BJ (cell line): ENCODE measurements at regions not wholly inside any gene's neighbourhood (a gene's known extent, or its start where the extent isn't known, plus 50 kb on each side); places are given as distances from the start of the nearest gene placed in this dataset.

ENCODE experiments used
- CTCF ChIA-PET: fragments of 350-600 bp; formaldehyde crosslinking; extraction: SDS; loops from one replicate; lab custom pipeline; 2021; ENCODE audit warnings: antibody characterized with exemption, inconsistent platforms; lab: Yijun Ruan, JAX
- POLR2A ChIA-PET: fragments of 300-600 bp; sonication (Branson Sonifier 250); formaldehyde crosslinking; extraction: SDS; loops from one replicate; lab custom pipeline; 2021; ENCODE audit warnings: antibody characterized with exemption; lab: Charles Lee
- DNase-seq: peaks from one replicate; pipeline ENCODE4 v3.0.0-alpha.2; 2011; ENCODE audit warnings: low read depth
- H3K27me3 ChIP-seq: 2 replicates; pipeline ENCODE4 v1.6.0; 2011; ENCODE audit warnings: low read length; ENCODE audit not compliant: control insufficient read depth, insufficient read depth
- H3K36me3 ChIP-seq: 2 replicates; pipeline ENCODE4 v1.5.1; 2011; ENCODE audit warnings: low read length; ENCODE audit not compliant: control insufficient read depth, insufficient read depth
- H3K4me3 ChIP-seq: 2 replicates; pipeline ENCODE4 v1.5.1; 2011; ENCODE audit warnings: low read depth, mild to moderate bottlenecking, control low read depth, low read length
- CTCF ChIP-seq: IDR thresholded peaks from 2 replicates; pipeline ENCODE4 v1.5.1; 2011; ENCODE audit warnings: low read depth, mild to moderate bottlenecking, control low read depth, inconsistent platforms, low read length, moderate library complexity; ENCODE audit not compliant: insufficient read depth

- no peaks in the 10 kb centered on the region for H3K36me3 ChIP-seq
- TF ChIP-seq CTCF = peak; percentile 94
- no peak for DNase-seq
- peaks cover 13% of the 10 kb centered on the region for H3K27me3 ChIP-seq
- no peak overlapping the region for H3K4me3 ChIP-seq
- ChIA-PET CTCF (interaction anchor here (0.9 to 2.9 kb wide), 6 partner anchors 9 to 235 kb away, joined by 3 to 13 read pairs (median 5); no protein-coding TSS in a partner anchor), POLR2A (no interaction called here)
These were observed 89.0 kb upstream of the MAP1B start for GRCh38 chr5:72018143-72018803.

- peaks cover 14% of the 10 kb centered on the region for H3K27me3 ChIP-seq
- CTCF ChIA-PET = interaction anchor here (1.0 to 2.9 kb wide), 4 partner anchors 10 to 237 kb away, joined by 3 to 13 read pairs (median 4); no protein-coding TSS in a partner anchor
- DNase-seq = no peak
- no peak overlapping the region for H3K4me3 ChIP-seq
- POLR2A ChIA-PET = no interaction called here
- H3K36me3 ChIP-seq = no peaks in the 10 kb centered on the region
- no peak for TF ChIP-seq CTCF
These were observed 86.9 kb upstream of the MAP1B start for GRCh38 chr5:72020161-72020983.

- CTCF ChIA-PET = interaction anchor here (0.6 kb wide), 1 partner anchor 53 kb away, joined by 4 read pairs; no protein-coding TSS in a partner anchor
- Histone ChIP-seq H3K4me3 (no peak overlapping the region), H3K36me3 (no peaks in the 10 kb centered on the region), H3K27me3 (peaks cover 14% of the 10 kb centered on the region)
- no peak for TF ChIP-seq CTCF
- POLR2A ChIA-PET = no interaction called here
- DNase-seq = no peak
These were observed 85.5 kb upstream of the MAP1B start for GRCh38 chr5:72021651-72022357.

GRCh38 chr5:72028382-72028781 lies 78.9 kb upstream of the MAP1B start:
- Histone ChIP-seq H3K36me3 (no peaks in the 10 kb centered on the region), H3K4me3 (no peak overlapping the region), H3K27me3 (peaks cover 4% of the 10 kb centered on the region)
- ChIA-PET CTCF (no interaction called here), POLR2A (no interaction called here)
- no peak for DNase-seq
- TF ChIP-seq CTCF = no peak

- Histone ChIP-seq H3K36me3 (no peaks in the 10 kb centered on the region), H3K4me3 (no peak overlapping the region), H3K27me3 (no peaks in the 10 kb centered on the region; the same call in 1 of the 2 replicates)
- ChIA-PET CTCF (interaction anchor here (1.0 kb wide), 1 partner anchor 192 kb away, joined by 3 read pairs; no protein-coding TSS in a partner anchor), POLR2A (no interaction called here)
- TF ChIP-seq CTCF = no peak
- no peak for DNase-seq
These were observed 77.0 kb upstream of the MAP1B start for GRCh38 chr5:72030237-72030636.
